DMS53 treated with DMSO at 0.1 percent for 48 hours (cell line): ENCODE measurements at regions not wholly inside any gene's neighbourhood (a gene's known extent, or its start where the extent isn't known, plus 50 kb on each side); places are given as distances from the start of the nearest gene placed in this dataset.

Experiments used
- DNase-seq: peaks from one replicate; lab custom pipeline; 2025; ENCODE audit not compliant: unreplicated experiment; lab: John Stamatoyannopoulos, UW

GRCh38 chr16:52055381-52055780 lies 491.6 kb downstream of the TOX3 start:
- DNase-seq = no peak

GRCh38 chr16:52054326-52054725 lies 492.6 kb downstream of the TOX3 start:
- no peak for DNase-seq

- no peak for DNase-seq
These were observed 494.1 kb downstream of the TOX3 start for GRCh38 chr16:52052818-52053217.

- DNase-seq = no peak
These were observed 495.4 kb downstream of the TOX3 start for GRCh38 chr16:52051414-52052172.

GRCh38 chr16:52050418-52050817 lies 496.5 kb downstream of the TOX3 start:
- DNase-seq = peak; percentile 28

GRCh38 chr16:52035436-52035835 lies 511.5 kb downstream of the TOX3 start:
- no peak for DNase-seq

GRCh38 chr16:52034830-52035229 lies 512.1 kb downstream of the TOX3 start:
- DNase-seq = no peak

GRCh38 chr16:52033992-52034391 lies 513.0 kb downstream of the TOX3 start:
- no peak for DNase-seq

- DNase-seq = no peak
These were observed 524.0 kb downstream of the TOX3 start for GRCh38 chr16:52022980-52023379.

- no peak for DNase-seq
These were observed 524.8 kb downstream of the TOX3 start for GRCh38 chr16:52022177-52022576.

- DNase-seq = no peak
These were observed 530.6 kb downstream of the TOX3 start for GRCh38 chr16:52016387-52016786.

GRCh38 chr16:52005551-52005950 lies 541.4 kb downstream of the TOX3 start:
- DNase-seq = no peak

- no peak for DNase-seq
These were observed 542.6 kb downstream of the TOX3 start for GRCh38 chr16:52004343-52004742.

GRCh38 chr16:52002026-52002425 lies 544.9 kb downstream of the TOX3 start:
- DNase-seq = no peak

- no peak for DNase-seq
These were observed 550.4 kb downstream of the TOX3 start for GRCh38 chr16:51996516-51996915.

- peak; percentile 98 for DNase-seq
These were observed 552.3 kb downstream of the TOX3 start for GRCh38 chr16:51994597-51994996.

GRCh38 chr16:51989637-51990230 lies 557.2 kb downstream of the TOX3 start:
- no peak for DNase-seq

GRCh38 chr16:51988977-51989376 lies 558.0 kb downstream of the TOX3 start:
- no peak for DNase-seq

- DNase-seq = no peak
These were observed 559.4 kb downstream of the TOX3 start for GRCh38 chr16:51987519-51987918.

- DNase-seq = no peak
These were observed 560.2 kb downstream of the TOX3 start for GRCh38 chr16:51986717-51987116.

GRCh38 chr16:51986301-51986700 lies 560.6 kb downstream of the TOX3 start:
- DNase-seq = no peak

- DNase-seq = no peak
These were observed 561.8 kb downstream of the TOX3 start for GRCh38 chr16:51985126-51985525.

GRCh38 chr16:51984395-51984794 lies 562.5 kb downstream of the TOX3 start:
- DNase-seq = no peak
